ENCODE measurements at regions not wholly inside any gene's neighbourhood (a gene's known extent, or its start where the extent isn't known, plus 50 kb on each side); places are given as distances from the start of the nearest gene placed in this dataset.

GRCh38 chr17:69864462-69864861 lies 210.6 kb upstream of the KCNJ16 start:
- no peak overlapping the region for H3K27ac ChIP-seq (ENCODE audit: low read depth in 1 of 2, low read length in 2 of 2)

GRCh38 chr17:69869667-69870066 lies 205.4 kb upstream of the KCNJ16 start:
- Histone ChIP-seq H3K4me3 (ENCODE audit: low read length in 2 of 2) (no peak overlapping the region), H3K27ac (ENCODE audit: low read depth in 1 of 2, low read length in 2 of 2) (no peak overlapping the region), H3K4me1 (ENCODE audit: control insufficient read depth in 1 of 2, insufficient read depth in 2 of 2, low read length in 2 of 2) (no peaks in the 10 kb centered on the region), H3K36me3 (ENCODE audit: control insufficient read depth in 1 of 2, insufficient read depth in 2 of 2, low read length in 1 of 2) (no peaks in the 10 kb centered on the region), H3K9me3 (ENCODE audit: control insufficient read depth, low read length) (no peaks in the 10 kb centered on the region), H3K27me3 (ENCODE audit: control insufficient read depth in 1 of 2, insufficient read depth in 2 of 2, low read length in 1 of 2) (no peaks in the 10 kb centered on the region)
- WGBS, 2 donors: 88 to 95% methylated on average over 1 of the region's 1 CpG
- intact Hi-C loops (cut with DNase I): no loop called here
- DNase-seq (no peak), ATAC-seq (ENCODE audit: low FRiP score) (no peak)

More at GRCh38 chr17:69864462-69864861, 210.6 kb upstream of the KCNJ16 start:
- DNase-seq (no peak), ATAC-seq (ENCODE audit: low FRiP score) (no peak)
- no peaks in the 10 kb centered on the region for H3K4me1 ChIP-seq (ENCODE audit: control insufficient read depth in 1 of 2, insufficient read depth in 2 of 2, low read length in 2 of 2)
- H3K9me3 ChIP-seq (ENCODE audit: control insufficient read depth, low read length): peaks cover 1% of the 10 kb centered on the region
- H3K4me3 ChIP-seq (ENCODE audit: low read length in 2 of 2): no peak overlapping the region
- intact Hi-C loops (cut with DNase I): no loop called here
- no peaks in the 10 kb centered on the region for H3K36me3 ChIP-seq (ENCODE audit: control insufficient read depth in 1 of 2, insufficient read depth in 2 of 2, low read length in 1 of 2)
- WGBS, 2 donors: 24 to 28% methylated on average over 2 of the region's 2 CpGs
- no peaks in the 10 kb centered on the region for H3K27me3 ChIP-seq (ENCODE audit: control insufficient read depth in 1 of 2, insufficient read depth in 2 of 2, low read length in 1 of 2)

GRCh38 chr17:69870091-69870530 lies 204.9 kb upstream of the KCNJ16 start:
- Histone ChIP-seq H3K4me1 (ENCODE audit: control insufficient read depth in 1 of 2, insufficient read depth in 2 of 2, low read length in 2 of 2) (no peaks in the 10 kb centered on the region), H3K27me3 (ENCODE audit: control insufficient read depth in 1 of 2, insufficient read depth in 2 of 2, low read length in 1 of 2) (no peaks in the 10 kb centered on the region), H3K4me3 (ENCODE audit: low read length in 2 of 2) (no peak overlapping the region), H3K9me3 (ENCODE audit: control insufficient read depth, low read length) (no peaks in the 10 kb centered on the region), H3K27ac (ENCODE audit: low read depth in 1 of 2, low read length in 2 of 2) (no peak overlapping the region), H3K36me3 (ENCODE audit: control insufficient read depth in 1 of 2, insufficient read depth in 2 of 2, low read length in 1 of 2) (no peaks in the 10 kb centered on the region)
- DNase-seq: no peak
- intact Hi-C loops (cut with DNase I): no loop called here
- 90 to 95% methylated on average over 1 of the region's 1 CpG for WGBS, 2 donors
- ATAC-seq (ENCODE audit: low FRiP score): no peak

- Histone ChIP-seq H3K9me3 (ENCODE audit: control insufficient read depth, low read length) (no peaks in the 10 kb centered on the region), H3K27me3 (ENCODE audit: control insufficient read depth in 1 of 2, insufficient read depth in 2 of 2, low read length in 1 of 2) (no peaks in the 10 kb centered on the region), H3K4me3 (ENCODE audit: low read length in 2 of 2) (no peak overlapping the region), H3K4me1 (ENCODE audit: control insufficient read depth in 1 of 2, insufficient read depth in 2 of 2, low read length in 2 of 2) (no peaks in the 10 kb centered on the region), H3K27ac (ENCODE audit: low read depth in 1 of 2, low read length in 2 of 2) (no peak overlapping the region), H3K36me3 (ENCODE audit: control insufficient read depth in 1 of 2, insufficient read depth in 2 of 2, low read length in 1 of 2) (no peaks in the 10 kb centered on the region)
- ATAC-seq (ENCODE audit: low FRiP score) (no peak), DNase-seq (no peak)
- intact Hi-C loops (cut with DNase I): no loop called here
- WGBS, 2 donors: 52 to 56% methylated on average over 3 of the region's 3 CpGs
These were observed 204.2 kb upstream of the KCNJ16 start for GRCh38 chr17:69870751-69871199.

- 97 to 98% methylated on average over 3 of the region's 3 CpGs for WGBS, 2 donors
- Histone ChIP-seq H3K36me3 (ENCODE audit: control insufficient read depth in 1 of 2, insufficient read depth in 2 of 2, low read length in 1 of 2) (no peaks in the 10 kb centered on the region), H3K27me3 (ENCODE audit: control insufficient read depth in 1 of 2, insufficient read depth in 2 of 2, low read length in 1 of 2) (no peaks in the 10 kb centered on the region), H3K27ac (ENCODE audit: low read depth in 1 of 2, low read length in 2 of 2) (no peak overlapping the region), H3K9me3 (ENCODE audit: control insufficient read depth, low read length) (no peaks in the 10 kb centered on the region), H3K4me1 (ENCODE audit: control insufficient read depth in 1 of 2, insufficient read depth in 2 of 2, low read length in 2 of 2) (no peaks in the 10 kb centered on the region), H3K4me3 (ENCODE audit: low read length in 2 of 2) (no peak overlapping the region)
- DNase-seq (no peak), ATAC-seq (ENCODE audit: low FRiP score) (no peak)
- intact Hi-C loops (cut with DNase I): no loop called here
These were observed 203.7 kb upstream of the KCNJ16 start for GRCh38 chr17:69871318-69871717.

GRCh38 chr17:69872675-69873262 lies 202.3 kb upstream of the KCNJ16 start:
- no peak for DNase-seq
- no peaks in the 10 kb centered on the region for H3K4me1 ChIP-seq (ENCODE audit: control insufficient read depth in 1 of 2, insufficient read depth in 2 of 2, low read length in 2 of 2)
- H3K9me3 ChIP-seq (ENCODE audit: control insufficient read depth, low read length): no peaks in the 10 kb centered on the region
- WGBS, 2 donors: 95 to 99% methylated on average over 3 of the region's 3 CpGs
- H3K36me3 ChIP-seq (ENCODE audit: control insufficient read depth in 1 of 2, insufficient read depth in 2 of 2, low read length in 1 of 2): no peaks in the 10 kb centered on the region
- intact Hi-C loops (cut with DNase I): no loop called here
- H3K4me3 ChIP-seq (ENCODE audit: low read length in 2 of 2): no peak overlapping the region
- H3K27ac ChIP-seq (ENCODE audit: low read depth in 1 of 2, low read length in 2 of 2): no peak overlapping the region
- ATAC-seq (ENCODE audit: low FRiP score): no peak
- no peaks in the 10 kb centered on the region for H3K27me3 ChIP-seq (ENCODE audit: control insufficient read depth in 1 of 2, insufficient read depth in 2 of 2, low read length in 1 of 2)

GRCh38 chr17:69874175-69874670 lies 200.8 kb upstream of the KCNJ16 start:
- DNase-seq: no peak
- H3K9me3 ChIP-seq (ENCODE audit: control insufficient read depth, low read length): no peaks in the 10 kb centered on the region
- H3K4me3 ChIP-seq (ENCODE audit: low read length in 2 of 2): no peak overlapping the region
- intact Hi-C loops (cut with DNase I): no loop called here
- no peak for ATAC-seq (ENCODE audit: low FRiP score)
- H3K27ac ChIP-seq (ENCODE audit: low read depth in 1 of 2, low read length in 2 of 2): no peak overlapping the region
- H3K27me3 ChIP-seq (ENCODE audit: control insufficient read depth in 1 of 2, insufficient read depth in 2 of 2, low read length in 1 of 2): no peaks in the 10 kb centered on the region
- no peaks in the 10 kb centered on the region for H3K36me3 ChIP-seq (ENCODE audit: control insufficient read depth in 1 of 2, insufficient read depth in 2 of 2, low read length in 1 of 2)
- H3K4me1 ChIP-seq (ENCODE audit: control insufficient read depth in 1 of 2, insufficient read depth in 2 of 2, low read length in 2 of 2): no peaks in the 10 kb centered on the region

GRCh38 chr17:69876757-69877156 lies 198.3 kb upstream of the KCNJ16 start:
- intact Hi-C loops (cut with DNase I): no loop called here
- DNase-seq: no peak
- H3K27ac ChIP-seq (ENCODE audit: low read depth in 1 of 2, low read length in 2 of 2): no peak overlapping the region

GRCh38 chr17:69878661-69879060 lies 196.4 kb upstream of the KCNJ16 start:
- no peaks in the 10 kb centered on the region for H3K27me3 ChIP-seq (ENCODE audit: control insufficient read depth in 1 of 2, insufficient read depth in 2 of 2, low read length in 1 of 2)
- intact Hi-C loops (cut with DNase I): no loop called here
- ATAC-seq (ENCODE audit: low FRiP score): no peak
- H3K4me1 ChIP-seq (ENCODE audit: control insufficient read depth in 1 of 2, insufficient read depth in 2 of 2, low read length in 2 of 2): no peaks in the 10 kb centered on the region
- no peaks in the 10 kb centered on the region for H3K36me3 ChIP-seq (ENCODE audit: control insufficient read depth in 1 of 2, insufficient read depth in 2 of 2, low read length in 1 of 2)
- H3K9me3 ChIP-seq (ENCODE audit: control insufficient read depth, low read length): no peaks in the 10 kb centered on the region
- DNase-seq: no peak
- no peak overlapping the region for H3K4me3 ChIP-seq (ENCODE audit: low read length in 2 of 2)
- H3K27ac ChIP-seq (ENCODE audit: low read depth in 1 of 2, low read length in 2 of 2): no peak overlapping the region
- WGBS, 2 donors: 67 to 70% methylated on average over 2 of the region's 2 CpGs

More at GRCh38 chr17:69876757-69877156, 198.3 kb upstream of the KCNJ16 start:
- no peak for ATAC-seq (ENCODE audit: low FRiP score)
- Histone ChIP-seq H3K36me3 (ENCODE audit: control insufficient read depth in 1 of 2, insufficient read depth in 2 of 2, low read length in 1 of 2) (no peaks in the 10 kb centered on the region), H3K4me3 (ENCODE audit: low read length in 2 of 2) (no peak overlapping the region), H3K9me3 (ENCODE audit: control insufficient read depth, low read length) (no peaks in the 10 kb centered on the region), H3K4me1 (ENCODE audit: control insufficient read depth in 1 of 2, insufficient read depth in 2 of 2, low read length in 2 of 2) (no peaks in the 10 kb centered on the region), H3K27me3 (ENCODE audit: control insufficient read depth in 1 of 2, insufficient read depth in 2 of 2, low read length in 1 of 2) (no peaks in the 10 kb centered on the region)

Data from aorta (tissue), 5 donors.